Right cardiac atrium (tissue), 5 donors: ENCODE measurements at regions not wholly inside any gene's neighbourhood (a gene's known extent, or its start where the extent isn't known, plus 50 kb on each side); places are given as distances from the start of the nearest gene placed in this dataset.
A peak's percentile ranks its signal among the peaks of the same experiment; 100 is the strongest.

Experiments
- ATAC-seq, 2 donors: fragments of 200-7000 bp; cut with Tn5 transposase; one replicate each; pipeline versions ENCODE4 v1.8.0 to v1.9.1; 2020; ENCODE audit warnings: moderate library complexity in 2 of 2, mild to moderate bottlenecking in 1 of 2
- DNase-seq, 3 donors: peaks; one replicate each; pipeline ENCODE4 v3.0.0-alpha.2; 2020
- H3K27ac ChIP-seq: one replicate; pipeline ENCODE4 v1.5.1; 2013; ENCODE audit warnings: mild to moderate bottlenecking, low read length, control low read depth, moderate library complexity
- H3K27me3 ChIP-seq: one replicate; pipeline ENCODE4 v1.6.1; 2013; ENCODE audit not compliant: control insufficient read depth, insufficient read depth
- H3K4me1 ChIP-seq: one replicate; pipeline ENCODE4 v1.6.1; 2013; ENCODE audit warnings: low read length; ENCODE audit not compliant: control insufficient read depth, insufficient read depth
- H3K4me3 ChIP-seq: one replicate; pipeline ENCODE4 v1.5.1; 2013; ENCODE audit warnings: low read length, control low read depth
- H3K9me3 ChIP-seq: one replicate; pipeline ENCODE4 v1.6.1; 2013; ENCODE audit warnings: low read length; ENCODE audit not compliant: control insufficient read depth
- WGBS: extraction: QIAGEN DNeasy Blood & Tissue Kit; methylation state at CpG from one replicate; pipeline ENCODE4 v1.1.7; 2013; 5-methylcytosine and 5-hydroxymethylcytosine counted together
- intact Hi-C, 4 donors: fragments of 100-400 bp; cut with DNase I; formaldehyde crosslinking; loops; one replicate each; pipeline versions ENCODE4 v1.11.0 to v1.14.0; 2022 to 2023
- donor health status: healthy with polysubstance abuse.
- donor health status: DM: no; HTN: yes; CAD: no.
- donor health status: DM: no; HTN: no; CAD: no.
- donor health status: DM: no; HTN: yes; CAD: no; lungs with severe emphysema.
- donor health status: DM: yes; HTN: yes; CAD: no.

GRCh38 chr1:239811211-239811885, 280.3 kb upstream of the FMN2 start:
- Histone ChIP-seq H3K27me3 (no peaks in the 10 kb centered on the region), H3K4me1 (no peaks in the 10 kb centered on the region), H3K4me3 (no peak overlapping the region), H3K9me3 (no peaks in the 10 kb centered on the region), H3K27ac (no peak overlapping the region)
- WGBS = 61% methylated on average over 7 of the region's 7 CpGs
- ATAC-seq (no peak), DNase-seq (no peak)
- intact Hi-C loops = no loop called here

DNA sequence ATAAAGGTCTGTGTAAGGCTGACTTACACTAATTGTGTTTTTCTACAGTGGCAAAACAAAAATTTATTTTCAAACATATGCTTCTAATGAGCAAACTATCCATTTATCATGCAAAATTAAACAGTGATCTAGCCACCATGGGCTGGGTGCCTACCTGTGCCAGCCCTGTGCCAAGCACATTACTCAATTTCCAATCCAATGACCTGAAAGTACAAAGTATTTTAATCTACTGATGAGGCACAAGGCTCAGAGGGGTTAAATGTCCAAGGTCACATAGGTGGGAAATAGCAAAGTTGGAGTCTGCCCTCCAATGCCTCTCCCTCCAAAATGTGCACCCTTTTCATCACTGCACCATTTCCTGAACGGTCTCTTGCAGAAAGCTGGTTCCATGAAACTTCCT, 279.1 kb upstream of the FMN2 start:
- no peak for DNase-seq
- Histone ChIP-seq H3K27ac (no peak overlapping the region), H3K27me3 (no peaks in the 10 kb centered on the region), H3K9me3 (no peaks in the 10 kb centered on the region), H3K4me1 (no peaks in the 10 kb centered on the region), H3K4me3 (no peak overlapping the region)
- ATAC-seq = no peak
- 98% methylated on average over 1 of the region's 1 CpG for WGBS
- intact Hi-C loops = no loop called here

DNA sequence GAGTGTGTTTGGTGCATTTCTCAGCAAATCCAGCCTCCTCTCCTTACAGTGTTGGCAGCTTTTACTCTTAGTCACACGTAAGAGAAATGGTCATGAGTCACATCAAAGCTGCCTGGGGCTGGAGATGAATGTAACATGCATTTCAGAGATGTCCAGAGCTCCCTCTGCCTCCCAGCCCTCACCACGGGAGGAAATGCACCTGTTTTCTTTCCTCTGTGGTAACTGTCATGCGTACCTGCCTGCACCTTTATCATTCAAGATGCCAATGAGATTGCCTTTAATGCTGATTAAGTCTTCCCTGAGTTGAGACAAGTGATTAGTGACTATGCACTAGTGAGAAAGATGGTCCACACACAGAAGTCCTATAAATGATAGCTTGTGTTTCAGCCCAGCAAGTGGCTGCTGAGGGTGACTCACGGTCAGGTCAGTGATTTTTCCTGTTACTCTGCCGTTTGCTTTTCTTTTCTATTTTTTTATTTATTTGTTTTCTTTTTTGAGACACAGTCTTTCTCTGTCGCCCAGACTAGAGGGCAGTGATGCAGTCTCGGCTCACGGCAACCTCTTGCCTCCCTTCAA, 277.3 kb upstream of the FMN2 start:
- ATAC-seq (no peak), DNase-seq (no peak)
- intact Hi-C loops = no loop called here
- Histone ChIP-seq H3K27ac (no peak overlapping the region), H3K4me1 (no peaks in the 10 kb centered on the region), H3K27me3 (no peaks in the 10 kb centered on the region), H3K4me3 (no peak overlapping the region), H3K9me3 (no peaks in the 10 kb centered on the region)
- 46% methylated on average over 8 of the region's 8 CpGs for WGBS

GRCh38 chr1:239815074-239815473, 276.6 kb upstream of the FMN2 start:
- intact Hi-C loops = no loop called here

DNA sequence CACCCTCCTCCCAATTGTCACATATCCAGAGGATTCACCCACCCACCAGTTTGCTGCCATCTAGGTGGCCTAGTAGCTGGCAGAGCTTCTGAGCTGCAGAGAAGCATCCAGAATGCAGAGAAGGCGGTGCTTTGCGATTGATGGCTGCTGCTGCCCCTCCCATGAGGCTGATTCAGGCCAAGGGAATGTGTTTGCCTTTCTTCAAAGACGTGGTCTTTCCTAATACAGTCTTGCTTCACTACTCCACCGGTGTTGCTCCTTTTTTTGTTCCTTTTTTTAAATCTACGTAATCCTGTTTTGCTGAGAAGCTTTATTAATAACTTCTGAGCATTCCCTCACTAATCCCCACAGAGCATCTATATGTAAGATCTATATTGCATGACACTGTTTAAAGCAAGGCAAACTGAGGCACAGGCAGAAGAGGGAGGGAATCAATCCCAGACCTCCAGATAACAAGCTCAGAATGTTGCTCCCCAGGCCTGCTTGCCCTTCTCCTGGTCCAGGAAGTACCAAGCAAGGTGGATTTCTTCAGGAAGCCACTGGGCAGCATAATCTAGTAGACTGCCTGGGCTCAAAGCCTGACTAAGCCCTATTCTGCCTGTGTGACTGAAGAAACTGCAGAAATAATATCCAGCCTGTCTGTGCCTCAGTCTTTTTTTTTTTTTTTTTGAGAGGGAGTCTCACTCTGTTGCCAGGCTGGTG, 275.5 kb upstream of the FMN2 start:
- DNase-seq = peak in 2 of 3 donors; percentile 20 to 47
- WGBS = 50% methylated on average over 5 of the region's 5 CpGs
- peak; percentile 50 to 57 for ATAC-seq
- no peaks in the 10 kb centered on the region for H3K9me3 ChIP-seq
- no peak overlapping the region for H3K4me3 ChIP-seq
- H3K27ac ChIP-seq = no peak overlapping the region
- H3K27me3 ChIP-seq = no peaks in the 10 kb centered on the region
- H3K4me1 ChIP-seq = no peaks in the 10 kb centered on the region
- intact Hi-C loops = no loop called here

More at GRCh38 chr1:239815074-239815473, 276.6 kb upstream of the FMN2 start:
- H3K27me3 ChIP-seq = no peaks in the 10 kb centered on the region
- H3K9me3 ChIP-seq = no peaks in the 10 kb centered on the region
- H3K27ac ChIP-seq = no peak overlapping the region
- DNase-seq (no peak), ATAC-seq (no peak)
- WGBS = 93% methylated on average over 4 of the region's 4 CpGs
- H3K4me1 ChIP-seq = no peaks in the 10 kb centered on the region
- no peak overlapping the region for H3K4me3 ChIP-seq

- H3K27ac ChIP-seq = no peak overlapping the region
- H3K9me3 ChIP-seq = no peaks in the 10 kb centered on the region
- no peaks in the 10 kb centered on the region for H3K4me1 ChIP-seq
- intact Hi-C loops = no loop called here
- H3K4me3 ChIP-seq = no peak overlapping the region
- no peak for ATAC-seq
- DNase-seq = no peak
- WGBS = 64% methylated on average over 1 of the region's 1 CpG
- H3K27me3 ChIP-seq = no peaks in the 10 kb centered on the region
Measured at GRCh38 chr1:239817276-239817675, 274.4 kb upstream of the FMN2 start.

DNA sequence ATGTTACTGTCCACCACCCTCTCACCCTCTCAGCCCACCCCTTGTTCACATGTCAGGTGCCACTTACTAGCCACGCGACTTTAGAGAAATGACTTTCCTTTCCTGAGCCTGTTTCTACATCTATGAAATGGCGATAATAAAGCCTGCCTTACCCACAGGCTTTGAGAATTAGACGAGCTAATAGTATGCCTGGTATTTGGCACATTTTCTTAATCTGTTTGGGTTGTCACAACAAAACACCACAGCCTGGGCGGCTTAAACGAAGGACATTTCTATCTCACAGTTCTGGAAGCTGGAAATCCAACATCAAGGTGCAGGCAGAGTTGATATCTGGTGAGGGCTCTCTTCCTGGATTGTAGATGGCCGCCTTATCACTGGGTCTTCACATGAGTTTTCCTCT, 273.9 kb upstream of the FMN2 start:
- no peak for ATAC-seq
- H3K27ac ChIP-seq = no peak overlapping the region
- H3K4me1 ChIP-seq = no peaks in the 10 kb centered on the region

GRCh38 chr1:239819096-239819495, 272.6 kb upstream of the FMN2 start:
- no peak overlapping the region for H3K27ac ChIP-seq
- no peak for DNase-seq
- H3K9me3 ChIP-seq = no peaks in the 10 kb centered on the region
- H3K4me1 ChIP-seq = no peaks in the 10 kb centered on the region
- H3K27me3 ChIP-seq = no peaks in the 10 kb centered on the region
- intact Hi-C loops = no loop called here
- 81% methylated on average over 6 of the region's 6 CpGs for WGBS
- no peak overlapping the region for H3K4me3 ChIP-seq
- ATAC-seq = no peak

More for the DNA sequence above, 273.9 kb upstream of the FMN2 start:
- intact Hi-C loops = no loop called here
- Histone ChIP-seq H3K9me3 (no peaks in the 10 kb centered on the region), H3K4me3 (no peak overlapping the region), H3K27me3 (no peaks in the 10 kb centered on the region)
- no peak for DNase-seq
- WGBS = 83% methylated on average over 7 of the region's 7 CpGs

DNA sequence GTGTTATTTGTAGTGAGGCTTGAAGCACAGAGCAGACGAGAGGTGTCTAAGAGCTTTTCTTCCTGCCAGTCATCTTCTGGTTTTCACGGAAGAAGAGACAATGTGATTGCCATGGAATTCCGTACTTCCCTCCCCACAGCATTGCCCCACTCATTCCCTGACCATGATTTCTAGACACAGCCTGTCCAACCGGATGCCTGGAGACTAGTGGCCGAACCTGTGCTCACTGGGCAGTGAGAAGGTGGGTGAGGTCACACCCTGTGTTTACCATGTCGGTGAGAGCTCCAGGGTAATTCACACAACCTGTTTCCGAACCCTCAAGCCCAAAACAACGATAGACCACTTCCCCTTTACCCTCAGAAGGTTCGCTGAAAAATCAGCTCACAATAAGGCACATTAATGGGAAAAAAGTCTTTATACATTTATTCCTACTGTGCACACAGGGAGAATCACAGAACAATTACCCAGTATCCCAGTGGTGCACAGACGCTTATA, 271.9 kb upstream of the FMN2 start:
- 78% methylated on average over 10 of the region's 10 CpGs for WGBS
- no peaks in the 10 kb centered on the region for H3K4me1 ChIP-seq
- no peak overlapping the region for H3K27ac ChIP-seq
- intact Hi-C loops = no loop called here
- no peak overlapping the region for H3K4me3 ChIP-seq
- H3K9me3 ChIP-seq = no peaks in the 10 kb centered on the region
- DNase-seq = no peak
- H3K27me3 ChIP-seq = no peaks in the 10 kb centered on the region
- no peak for ATAC-seq

- intact Hi-C loops = no loop called here
- no peak overlapping the region for H3K27ac ChIP-seq
- DNase-seq (no peak), ATAC-seq (no peak)
- H3K4me3 ChIP-seq = no peak overlapping the region
- WGBS = 87% methylated on average over 13 of the region's 13 CpGs
- no peaks in the 10 kb centered on the region for H3K27me3 ChIP-seq
- H3K9me3 ChIP-seq = no peaks in the 10 kb centered on the region
- H3K4me1 ChIP-seq = no peaks in the 10 kb centered on the region
Measured at GRCh38 chr1:239823852-239824251, 267.8 kb upstream of the FMN2 start.

- intact Hi-C loops = no loop called here
- no peak for DNase-seq
Measured at GRCh38 chr1:239826211-239826610, 265.5 kb upstream of the FMN2 start.

More at GRCh38 chr1:239826211-239826610, 265.5 kb upstream of the FMN2 start:
- H3K4me1 ChIP-seq = no peaks in the 10 kb centered on the region
- no peaks in the 10 kb centered on the region for H3K9me3 ChIP-seq
- H3K27me3 ChIP-seq = no peaks in the 10 kb centered on the region
- WGBS = 91% methylated on average over 5 of the region's 5 CpGs
- ATAC-seq = no peak
- no peak overlapping the region for H3K4me3 ChIP-seq
- H3K27ac ChIP-seq = no peak overlapping the region
